IMR-90 (cell line): ENCODE measurements at regions not wholly inside any gene's neighbourhood (a gene's known extent, or its start where the extent isn't known, plus 50 kb on each side); places are given as distances from the start of the nearest gene placed in this dataset.

ENCODE experiments used
- ATAC-seq: fragments of 200-7000 bp; cut with Tn5 transposase; 2 replicates; pipeline ENCODE4 v1.9.1; 2020; ENCODE audit warnings: low read depth, mild to moderate bottlenecking, moderate library complexity
- BruUV-seq: library from RNA; stranded (reverse); fragments of 400-500 nt; replicated peaks from 2 replicates; lab custom pipeline; 2021; lab: Mats Ljungman, UMichigan
- CTCF ChIA-PET: fragments of 300-600 bp; formaldehyde crosslinking; extraction: SDS; loops from one replicate; lab custom pipeline; 2021; ENCODE audit warnings: antibody characterized with exemption; lab: Yijun Ruan, JAX
- POLR2A ChIA-PET: fragments of 300-600 bp; sonication (Branson Sonifier 250); formaldehyde crosslinking; loops from one replicate; lab custom pipeline; 2022; ENCODE audit warnings: antibody characterized with exemption; ENCODE audit not compliant: unreplicated experiment; lab: Charles Lee
- DNase-seq: peaks from one replicate; pipeline ENCODE4 v3.0.0; 2013
- H2AFZ ChIP-seq: replicated peaks from 2 replicates; pipeline ENCODE3; 2013; ENCODE audit warnings: low read length, mild to moderate bottlenecking; ENCODE audit not compliant: poor library complexity
- H2AK5ac ChIP-seq: 2 replicates; pipeline ENCODE4 v1.6.1; 2013; ENCODE audit warnings: low read depth, low read length, inconsistent platforms
- H2AK9ac ChIP-seq: replicated peaks from 2 replicates; pipeline ENCODE3; 2013; ENCODE audit warnings: mild to moderate bottlenecking, low read depth, low read length, moderate library complexity; ENCODE audit not compliant: poor library complexity
- H2BK120ac ChIP-seq: 2 replicates; pipeline ENCODE4 v1.6.1; 2013; ENCODE audit warnings: low read depth, low read length, inconsistent platforms
- H2BK15ac ChIP-seq: 3 replicates; pipeline ENCODE4 v1.6.1; 2013; ENCODE audit warnings: low read depth, low read length, inconsistent platforms
- H2BK20ac ChIP-seq: 2 replicates; pipeline ENCODE4 v1.6.1; 2013; ENCODE audit warnings: low read depth, mild to moderate bottlenecking, inconsistent platforms, low read length, moderate library complexity
- H2BK5ac ChIP-seq: 2 replicates; pipeline ENCODE4 v1.6.1; 2013; ENCODE audit warnings: mild to moderate bottlenecking, low read depth, low read length, inconsistent platforms; ENCODE audit not compliant: poor library complexity, severe bottlenecking
- H3K14ac ChIP-seq: replicated peaks from 2 replicates; pipeline ENCODE4 v1.6.1; 2013; ENCODE audit warnings: low read depth, low read length, inconsistent platforms
- H3K18ac ChIP-seq: 2 replicates; pipeline ENCODE4 v1.6.1; 2013; ENCODE audit warnings: low read depth, low read length, control low read depth
- H3K23ac ChIP-seq: 2 replicates; pipeline ENCODE4 v1.6.1; 2013; ENCODE audit warnings: low read depth, low read length, inconsistent platforms
- H3K27ac ChIP-seq: 2 replicates; pipeline ENCODE4 v1.5.1; 2013; ENCODE audit warnings: mild to moderate bottlenecking, control low read depth, low read length; ENCODE audit not compliant: insufficient read depth
- H3K27me3 ChIP-seq: 2 replicates; pipeline ENCODE4 v1.6.1; 2013; ENCODE audit warnings: low read length; ENCODE audit not compliant: control insufficient read depth, insufficient read depth
- H3K36me3 ChIP-seq: 2 replicates; pipeline ENCODE4 v1.6.1; 2013; ENCODE audit warnings: low read length, mixed read lengths; ENCODE audit not compliant: control insufficient read depth, insufficient read depth
- H3K4ac ChIP-seq: 2 replicates; pipeline ENCODE4 v1.6.1; 2013; ENCODE audit warnings: low read depth, low read length, inconsistent platforms
- H3K4me1 ChIP-seq: 2 replicates; pipeline ENCODE4 v1.6.1; 2013; ENCODE audit warnings: low read length, mixed read lengths; ENCODE audit not compliant: control insufficient read depth, insufficient read depth
- H3K4me2 ChIP-seq: 2 replicates; pipeline ENCODE4 v1.6.1; 2013; ENCODE audit warnings: low read depth, mild to moderate bottlenecking, control low read depth, low read length, moderate library complexity
- H3K4me3 ChIP-seq: 2 replicates; pipeline ENCODE4 v1.5.1; 2013; ENCODE audit warnings: low read depth, mild to moderate bottlenecking, control low read depth, low read length, moderate library complexity; ENCODE audit not compliant: insufficient read depth
- H3K56ac ChIP-seq: 2 replicates; pipeline ENCODE4 v1.6.1; 2013; ENCODE audit warnings: low read length, inconsistent platforms; ENCODE audit not compliant: insufficient read depth; ENCODE audit errors: extremely low read depth
- H3K79me1 ChIP-seq, 2 experiments: 2 replicates each; pipeline ENCODE4 v1.6.1; 2013; ENCODE audit warnings: low read length in 2 of 2, inconsistent platforms in 1 of 2, low read depth in 1 of 2
- H3K9ac ChIP-seq: 2 replicates; pipeline ENCODE4 v1.6.1; 2013; ENCODE audit warnings: low read depth, low read length, control low read depth
- H3K9me1 ChIP-seq: 2 replicates; pipeline ENCODE4 v1.6.1; 2013; ENCODE audit warnings: low read length, inconsistent platforms; ENCODE audit not compliant: insufficient read depth
- H3K9me3 ChIP-seq: 2 replicates; pipeline ENCODE4 v1.6.1; 2013; ENCODE audit warnings: low read length; ENCODE audit not compliant: control insufficient read depth, insufficient read depth
- H4K20me1 ChIP-seq: 2 replicates; pipeline ENCODE4 v1.6.1; 2013; ENCODE audit warnings: low read length, inconsistent platforms; ENCODE audit not compliant: insufficient read depth
- H4K5ac ChIP-seq: 2 replicates; pipeline ENCODE4 v1.6.1; 2013; ENCODE audit warnings: mild to moderate bottlenecking, low read depth, low read length, control low read depth
- H4K8ac ChIP-seq, 2 experiments: 2 replicates each; pipeline ENCODE4 v1.6.1; 2013; ENCODE audit warnings: low read depth in 2 of 2, low read length in 2 of 2, control low read depth in 1 of 2, inconsistent platforms in 1 of 2
- H4K91ac ChIP-seq: 2 replicates; pipeline ENCODE4 v1.6.1; 2013; ENCODE audit warnings: low read depth, low read length, inconsistent platforms; ENCODE audit not compliant: insufficient read depth
- CHD1 ChIP-seq: IDR thresholded peaks from 2 replicates; pipeline ENCODE4 v1.6.1; 2012; ENCODE audit warnings: low read depth, low read length, improper control_type of control experiment
- CTCF ChIP-seq: conservative IDR thresholded peaks from 2 replicates; pipeline ENCODE4 v1.5.1; 2012; ENCODE audit warnings: mild to moderate bottlenecking, low read depth, low read length, improper control_type of control experiment
- ELK1 ChIP-seq: fragments of 150-350 bp; IDR thresholded peaks from 2 replicates; pipeline ENCODE4 v1.6.1; 2016; ENCODE audit warnings: low read depth, mild to moderate bottlenecking, low read length, moderate library complexity, borderline replicate concordance
- MAFK ChIP-seq: IDR thresholded peaks from 2 replicates; pipeline ENCODE4 v1.6.1; 2012; ENCODE audit warnings: low read depth, low read length, improper control_type of control experiment
- MAZ ChIP-seq: IDR thresholded peaks from 2 replicates; pipeline ENCODE4 v1.6.1; 2012; ENCODE audit warnings: low read depth, mild to moderate bottlenecking, low read length, improper control_type of control experiment, moderate library complexity, borderline replicate concordance
- POLR2A ChIP-seq: IDR thresholded peaks from 2 replicates; pipeline ENCODE4 v1.6.1; 2012; ENCODE audit warnings: mild to moderate bottlenecking, low read depth, low read length
- RFX5 ChIP-seq: IDR thresholded peaks from 2 replicates; pipeline ENCODE4 v1.8.0; 2012; ENCODE audit warnings: low read depth, mild to moderate bottlenecking, low read length, moderate library complexity
- SMC3 ChIP-seq: fragments of 150-350 bp; IDR thresholded peaks from 2 replicates; pipeline ENCODE4 v1.6.1; 2016; ENCODE audit warnings: low read depth, mild to moderate bottlenecking, antibody characterized with exemption, low read length, moderate library complexity
- dilution Hi-C: fragments of 300-500 bp; cut with HindIII; formaldehyde crosslinking; loops from one replicate; pipeline ENCODE4 v1.14.3; 2018; ENCODE audit warnings: low sequenced_read_pairs; ENCODE audit not compliant: unreplicated experiment
- in situ Hi-C: fragments of 300-500 bp; cut with MboI; formaldehyde crosslinking; loops from 3 replicates; pipeline ENCODE4 v1.14.3; 2019; ENCODE audit warnings: low sequenced_read_pairs, inconsistent platforms, mixed read lengths
- intact Hi-C: fragments of 100-400 bp; cut with micrococcal nuclease; formaldehyde crosslinking; loops from 2 replicates; pipeline ENCODE4 v1.10.0; 2022

DNA sequence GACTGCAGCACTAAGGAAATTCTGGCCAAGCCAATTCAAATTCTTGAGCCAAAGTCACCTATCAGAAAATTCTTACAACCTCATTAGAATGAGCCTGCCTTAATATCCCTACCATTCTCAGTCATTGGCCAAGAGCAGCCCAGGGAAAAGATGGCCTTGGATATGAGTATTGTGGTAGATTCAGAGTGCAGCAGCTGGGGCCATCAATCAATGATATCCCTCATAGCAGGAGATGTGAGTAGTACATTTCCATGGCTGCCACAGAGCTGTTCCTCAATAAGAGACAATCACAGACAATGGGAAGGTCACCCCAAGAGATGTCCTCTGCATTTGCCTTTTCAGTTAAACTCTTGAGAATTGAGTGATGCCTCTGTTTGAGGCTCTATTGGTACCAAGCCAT lies 161.6 kb downstream of the DYRK2 start:
- no peaks in the 10 kb centered on the region for H3K27me3 ChIP-seq
- H4K91ac ChIP-seq = no peak overlapping the region
- ChIA-PET CTCF (no interaction called here), POLR2A (no interaction called here)
- no peak overlapping the region for H3K4ac ChIP-seq
- H4K20me1 ChIP-seq = no peaks in the 10 kb centered on the region
- H3K23ac ChIP-seq = no peak overlapping the region
- H2BK15ac ChIP-seq = no peak overlapping the region
- no peak overlapping the region for H3K4me3 ChIP-seq
- H4K8ac ChIP-seq = no peak overlapping the region
- no peak overlapping the region for H2BK120ac ChIP-seq
- no peak for TF ChIP-seq MAZ
- no peak for TF ChIP-seq RFX5
- TF ChIP-seq SMC3 = no peak
- no peak for TF ChIP-seq POLR2A
- no peak for TF ChIP-seq CHD1
- TF ChIP-seq MAFK = no peak
- TF ChIP-seq CTCF = no peak
- no peak for TF ChIP-seq ELK1
- dilution Hi-C loops (no loop called here), intact Hi-C loops (loop anchor here (5.0 kb wide), 1 partner anchor 97 kb away; no protein-coding TSS in a partner anchor), in situ Hi-C loops (no loop called here)
- ATAC-seq (no peak), DNase-seq (no peak)
- no peaks in the 10 kb centered on the region for H3K9me1 ChIP-seq
- H3K4me1 ChIP-seq = peaks cover 5% of the 10 kb centered on the region
- H3K18ac ChIP-seq = no peak overlapping the region
- no peak overlapping the region for H3K27ac ChIP-seq
- no peak overlapping the region for H3K14ac ChIP-seq
- H3K9me3 ChIP-seq = peaks cover 5% of the 10 kb centered on the region
- H2AK9ac ChIP-seq = no peak overlapping the region
- no peak overlapping the region for H2BK20ac ChIP-seq
- H3K56ac ChIP-seq = no peak overlapping the region
- no peak overlapping the region for H3K4me2 ChIP-seq
- no peaks in the 10 kb centered on the region for H3K36me3 ChIP-seq
- no peaks in the 10 kb centered on the region for H3K79me1 ChIP-seq
- no peak overlapping the region for H2AK5ac ChIP-seq
- BruUV-seq = no TSS peak
- H3K9ac ChIP-seq = no peak overlapping the region
- no peak overlapping the region for H4K5ac ChIP-seq
- no peak overlapping the region for H2AFZ ChIP-seq
- H2BK5ac ChIP-seq = no peak overlapping the region
